Large intestine (tissue), 3 donors: ENCODE measurements at regions not wholly inside any gene's neighbourhood (a gene's known extent, or its start where the extent isn't known, plus 50 kb on each side); places are given as distances from the start of the nearest gene placed in this dataset.
"Not testable (repeated sequence)": the region's sequence is repeated elsewhere in the genome, so short reads cannot be mapped to it uniquely, and the experiment has no call there.

Experiments
- DNase-seq, 2 donors: peaks; one replicate each; pipeline versions ENCODE4 v3.0.0 to v3.0.0-alpha.2; 2013
- H3K27ac ChIP-seq: one replicate; pipeline ENCODE4 v1.5.1; 2013; ENCODE audit warnings: low read length
- H3K27me3 ChIP-seq: 2 replicates; pipeline ENCODE4 v1.6.1; 2013; ENCODE audit warnings: low read length; ENCODE audit not compliant: control insufficient read depth, insufficient read depth
- H3K36me3 ChIP-seq: 2 replicates; pipeline ENCODE4 v1.6.1; 2013; ENCODE audit warnings: low read length; ENCODE audit not compliant: control insufficient read depth, insufficient read depth
- H3K4me1 ChIP-seq: one replicate; pipeline ENCODE4 v1.6.1; 2013; ENCODE audit warnings: low read length; ENCODE audit not compliant: control insufficient read depth, insufficient read depth
- H3K4me3 ChIP-seq: one replicate; pipeline ENCODE4 v1.5.1; 2013; ENCODE audit warnings: low read length
- H3K9me3 ChIP-seq: one replicate; pipeline ENCODE4 v1.6.1; 2013; ENCODE audit warnings: mild to moderate bottlenecking, low read depth, low read length, moderate library complexity; ENCODE audit not compliant: control insufficient read depth
- WGBS: methylation state at CpG from one replicate; pipeline ENCODE4 v1.1.5; 2013; ENCODE audit warnings: low lambda C conversion rate; ENCODE audit not compliant: insufficient coverage; 5-methylcytosine and 5-hydroxymethylcytosine counted together

DNA sequence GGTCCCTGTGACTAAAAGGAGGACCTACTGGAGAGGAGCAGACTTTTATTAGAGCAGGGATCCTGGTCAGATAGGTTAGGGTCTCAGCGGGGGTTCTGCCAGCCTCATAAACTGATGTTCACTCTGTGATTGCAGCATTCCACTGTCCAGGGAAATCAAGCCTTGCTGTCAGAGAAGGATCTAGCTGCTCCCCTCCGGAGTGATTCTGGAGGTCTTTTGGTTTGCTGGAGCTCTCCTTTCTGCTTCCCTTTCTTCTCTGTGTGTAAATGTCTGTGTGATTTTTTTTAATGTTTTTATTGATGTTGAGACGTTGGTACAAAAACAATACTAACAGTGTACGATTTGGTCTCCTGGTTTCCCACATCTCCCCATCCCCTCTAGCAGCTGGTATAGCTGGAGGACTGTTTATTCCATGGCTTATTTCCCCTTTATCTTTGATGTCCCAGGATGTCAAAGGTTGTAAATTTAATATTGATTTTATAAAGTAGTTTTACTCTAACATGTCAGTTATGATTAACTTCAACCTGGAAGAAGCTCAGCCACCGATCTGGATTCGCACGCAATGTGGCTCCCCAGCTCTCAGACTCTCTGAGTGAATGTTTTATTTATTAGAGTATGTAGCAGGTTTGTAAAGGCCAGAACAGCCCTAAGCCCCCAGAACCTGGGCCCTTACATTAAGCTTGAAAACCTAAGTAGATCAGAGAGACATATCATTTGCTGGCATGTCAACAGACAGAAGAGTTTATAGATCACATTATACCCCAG is 202.3 kb upstream of the G2E3 start:
- no peak for DNase-seq
- no peak overlapping the region for H3K27ac ChIP-seq
- peaks cover 3% of the 10 kb centered on the region for H3K27me3 ChIP-seq
- no peaks in the 10 kb centered on the region for H3K36me3 ChIP-seq
- no peaks in the 10 kb centered on the region for H3K4me1 ChIP-seq
- no peaks in the 10 kb centered on the region for H3K9me3 ChIP-seq
- H3K4me3 ChIP-seq = no peak overlapping the region
- 100% methylated on average over 1 of the region's 7 CpGs for WGBS

DNA sequence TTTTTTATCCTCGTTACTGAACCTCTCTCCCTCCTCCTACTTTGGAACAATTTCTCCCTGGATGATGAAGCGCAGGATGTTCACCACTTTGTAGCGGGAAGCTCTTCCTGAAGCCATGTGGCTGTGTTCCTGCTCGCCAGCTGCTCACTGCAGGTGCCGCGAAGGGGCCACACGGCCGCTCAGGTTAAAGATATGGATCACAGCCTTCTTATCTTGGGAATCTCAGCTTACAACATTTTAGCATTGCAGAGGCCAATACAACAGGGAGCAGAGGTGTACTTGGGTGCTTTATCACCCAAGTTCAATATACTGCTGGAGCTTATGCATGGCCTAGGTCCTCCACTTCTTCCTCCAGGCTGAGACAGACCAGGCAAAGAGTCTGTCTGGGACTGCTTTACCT is 201.2 kb upstream of the G2E3 start:
- no peak for DNase-seq
- no CpG with 5 or more reads among the region's 8 CpGs for WGBS
- no peaks in the 10 kb centered on the region for H3K4me1 ChIP-seq
- no peaks in the 10 kb centered on the region for H3K36me3 ChIP-seq
- H3K9me3 ChIP-seq = no peaks in the 10 kb centered on the region
- H3K27me3 ChIP-seq = peaks cover 3% of the 10 kb centered on the region
- H3K27ac ChIP-seq = no peak overlapping the region
- no peak overlapping the region for H3K4me3 ChIP-seq

DNA sequence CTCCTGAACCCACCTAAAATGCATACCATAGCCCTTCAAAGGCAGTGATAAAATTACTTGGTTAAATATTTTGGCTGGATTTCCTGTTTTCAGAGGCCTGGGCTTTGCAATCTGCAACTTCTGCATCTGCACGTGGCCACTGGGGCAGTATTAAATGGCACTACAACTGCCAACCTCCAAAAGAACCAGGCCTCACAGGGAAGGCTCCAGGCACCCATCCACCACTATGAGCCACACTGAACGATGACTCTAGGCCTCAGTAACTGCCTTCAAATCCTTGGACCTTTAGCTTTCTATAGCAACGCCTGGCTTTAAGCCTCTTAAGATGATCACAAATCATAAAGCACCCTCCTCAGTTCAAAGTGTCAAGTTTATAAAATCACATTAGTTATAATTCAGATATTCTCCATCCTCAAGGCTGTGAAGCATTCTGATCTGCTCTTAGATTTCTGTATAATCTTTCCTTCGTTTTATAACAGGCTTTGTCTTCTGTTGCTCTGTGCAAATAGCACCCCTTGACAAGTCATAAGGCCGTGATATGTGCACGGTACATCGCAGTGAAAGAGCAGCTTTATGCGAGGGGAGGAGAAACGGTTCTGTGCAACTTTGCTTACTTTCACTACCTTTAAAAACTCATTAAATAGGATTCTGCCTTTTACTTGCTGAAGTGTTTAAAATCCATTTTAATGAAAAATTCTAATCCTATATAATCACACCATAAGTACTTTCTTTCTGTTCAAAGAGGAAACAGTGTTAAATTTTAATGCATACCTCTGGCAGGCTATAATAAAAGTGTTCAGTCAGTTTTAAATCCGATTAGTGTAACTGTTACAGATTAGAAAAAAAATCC is 196.4 kb upstream of the G2E3 start:
- WGBS = 57% methylated on average over 3 of the region's 10 CpGs
- Histone ChIP-seq H3K27ac (no peak overlapping the region), H3K9me3 (no peaks in the 10 kb centered on the region), H3K4me1 (no peaks in the 10 kb centered on the region), H3K4me3 (no peak overlapping the region), H3K27me3 (no peaks in the 10 kb centered on the region), H3K36me3 (no peaks in the 10 kb centered on the region)
- DNase-seq = no peak

DNA sequence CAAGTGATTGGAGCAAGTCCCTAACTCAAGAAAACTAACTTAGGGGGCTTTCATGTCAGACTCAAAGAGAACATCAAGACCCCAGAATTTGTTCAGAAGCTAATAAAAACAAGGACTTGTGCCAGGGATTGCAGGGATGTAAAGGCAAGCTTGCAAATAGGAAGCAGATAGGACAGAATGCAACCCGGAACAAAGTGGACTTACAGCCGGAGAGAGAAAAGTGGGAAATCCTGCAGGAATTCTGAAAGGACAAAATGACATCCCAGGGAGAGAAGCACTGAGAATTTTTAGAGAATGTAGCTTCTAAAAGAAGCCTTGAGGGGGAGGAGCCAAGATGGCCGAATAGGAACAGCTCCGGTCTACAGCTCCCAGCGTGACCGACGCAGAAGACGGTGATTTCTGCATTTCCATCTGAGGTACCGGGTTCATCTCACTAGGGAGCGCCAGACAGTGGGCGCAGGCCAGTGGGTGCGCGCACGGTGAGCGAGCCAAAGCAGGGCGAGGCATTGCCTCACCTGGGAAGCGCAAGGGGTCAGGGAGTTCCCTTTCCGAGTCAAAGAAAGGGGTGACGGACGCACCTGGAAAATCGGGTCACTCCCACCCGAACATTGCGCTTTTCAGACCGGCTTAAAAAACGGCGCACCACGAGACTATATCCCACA is 195.6 kb upstream of the G2E3 start:
- not testable (repeated sequence) for H3K27ac ChIP-seq, DNase-seq, H3K27me3 ChIP-seq, H3K9me3 ChIP-seq, H3K4me1 ChIP-seq, H3K4me3 ChIP-seq, H3K36me3 ChIP-seq
- WGBS = 90% methylated on average over 2 of the region's 27 CpGs

DNA sequence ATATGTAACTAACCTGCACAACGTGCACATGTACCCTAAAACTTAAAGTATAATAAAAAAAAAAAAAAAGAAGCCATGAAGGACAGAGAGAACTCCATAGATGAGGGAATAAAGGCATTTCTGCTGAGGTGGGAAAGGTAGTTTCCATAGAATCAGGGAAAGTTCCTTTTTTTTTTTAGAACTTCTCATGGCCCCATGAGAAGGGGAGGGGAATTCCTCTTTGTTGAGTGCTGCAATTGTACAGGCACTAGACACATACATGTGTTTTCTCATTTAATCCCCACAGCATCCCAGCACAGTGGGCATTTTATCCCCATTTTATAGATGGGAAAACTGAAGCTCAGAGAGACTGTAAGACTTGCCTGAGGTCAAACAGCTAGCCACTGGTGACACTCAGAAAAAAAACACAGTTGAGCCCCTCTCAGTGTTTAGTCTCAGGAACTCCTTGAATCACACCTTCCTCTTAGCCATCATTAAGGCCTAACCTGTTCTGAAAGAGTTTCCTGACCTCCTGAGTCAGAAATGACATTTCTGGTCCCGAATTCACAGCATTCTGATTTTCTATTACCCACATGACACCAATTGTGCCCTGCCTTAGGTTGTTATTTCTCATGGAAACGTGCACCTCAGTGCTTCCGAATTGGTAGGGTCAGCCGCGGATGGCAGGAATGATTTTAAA is 189.3 kb upstream of the G2E3 start:
- H3K9me3 ChIP-seq = no peaks in the 10 kb centered on the region
- H3K27ac ChIP-seq = no peak overlapping the region
- no peaks in the 10 kb centered on the region for H3K27me3 ChIP-seq
- H3K4me3 ChIP-seq = no peak overlapping the region
- 80% methylated on average over 1 of the region's 6 CpGs for WGBS
- DNase-seq = no peak
- no peaks in the 10 kb centered on the region for H3K4me1 ChIP-seq
- H3K36me3 ChIP-seq = no peaks in the 10 kb centered on the region

DNA sequence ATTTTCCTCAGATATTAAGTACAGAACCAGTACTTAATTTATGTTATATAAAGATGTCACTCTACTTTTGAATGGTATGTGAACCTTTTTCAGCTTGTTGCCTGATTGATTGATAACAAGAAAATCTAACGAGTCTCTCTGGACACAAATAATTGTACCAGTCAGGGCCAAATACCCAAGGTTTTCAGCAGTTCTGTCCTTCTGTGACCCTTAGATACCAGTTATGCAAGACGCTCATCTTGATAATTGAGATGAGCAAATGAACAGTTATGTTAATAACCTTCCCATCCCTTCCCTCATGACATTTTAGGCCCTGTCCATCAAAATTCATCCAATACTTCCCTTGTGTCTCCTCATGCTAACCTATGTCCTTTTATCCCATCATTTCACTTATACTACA is 185.9 kb upstream of the G2E3 start:
- Histone ChIP-seq H3K36me3 (no peaks in the 10 kb centered on the region), H3K4me1 (no peaks in the 10 kb centered on the region), H3K27me3 (no peaks in the 10 kb centered on the region), H3K4me3 (no peak overlapping the region), H3K9me3 (no peaks in the 10 kb centered on the region), H3K27ac (no peak overlapping the region)
- WGBS = no CpG with 5 or more reads among the region's 2 CpGs
- no peak for DNase-seq

DNA sequence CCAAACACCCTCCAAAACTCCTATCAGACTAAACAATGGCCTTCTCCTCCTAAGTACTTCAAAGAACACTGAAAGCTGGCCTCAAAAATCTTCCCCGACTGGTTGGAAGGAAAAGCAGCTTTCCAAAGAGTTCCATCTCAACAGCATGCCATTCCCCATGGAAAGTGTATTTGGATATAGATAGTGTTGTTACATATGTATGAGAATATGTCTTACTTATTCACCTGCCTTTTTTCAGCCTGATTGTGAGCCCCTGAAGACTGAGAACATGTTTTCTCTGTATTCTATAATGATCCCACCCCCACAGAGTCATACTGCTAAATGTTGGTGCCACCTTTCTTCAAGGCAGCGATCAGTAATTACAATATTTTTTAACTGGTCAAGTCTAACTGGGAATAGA is 185.4 kb upstream of the G2E3 start:
- no CpG with 5 or more reads among the region's 2 CpGs for whole genome bisulfite sequencing
- Histone ChIP-seq H3K36me3 (no peaks in the 10 kb centered on the region), H3K27me3 (no peaks in the 10 kb centered on the region), H3K4me3 (no peak overlapping the region), H3K27ac (no peak overlapping the region), H3K9me3 (no peaks in the 10 kb centered on the region), H3K4me1 (no peaks in the 10 kb centered on the region)
- no peak for DNase-seq

DNA sequence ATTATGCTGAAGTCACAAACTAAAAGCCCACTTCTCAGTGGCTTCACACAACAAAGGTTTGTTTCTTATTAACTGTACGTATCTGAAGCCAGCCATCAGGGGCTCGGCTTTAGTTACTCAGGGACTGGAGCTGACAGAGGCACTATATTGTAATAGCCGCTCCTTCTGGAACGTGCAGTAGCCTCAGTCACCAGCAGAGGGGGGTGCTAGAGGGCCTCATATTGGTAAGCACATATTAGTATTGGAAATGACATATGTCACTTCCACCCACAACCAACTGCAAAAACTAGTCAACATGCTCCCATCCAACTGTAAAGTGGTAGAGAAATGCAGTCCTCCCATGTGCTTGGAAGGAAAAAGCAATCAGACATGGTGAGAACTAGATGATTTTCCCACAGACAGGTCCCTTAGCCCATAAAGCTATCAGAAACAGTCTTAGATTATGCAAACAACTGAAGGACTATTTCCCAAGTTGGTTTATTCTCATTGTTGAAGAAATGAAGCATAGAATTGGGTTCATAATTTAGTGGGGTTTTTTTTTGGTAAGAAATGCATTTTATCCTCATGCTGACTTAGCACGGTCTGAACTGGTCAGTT is 183.6 kb upstream of the G2E3 start:
- Histone ChIP-seq H3K27ac (no peak overlapping the region), H3K4me1 (no peaks in the 10 kb centered on the region), H3K4me3 (no peak overlapping the region), H3K36me3 (no peaks in the 10 kb centered on the region), H3K27me3 (no peaks in the 10 kb centered on the region), H3K9me3 (no peaks in the 10 kb centered on the region)
- 67% methylated on average over 1 of the region's 5 CpGs for WGBS
- peak; percentile 11 to 17 for DNase-seq

DNA sequence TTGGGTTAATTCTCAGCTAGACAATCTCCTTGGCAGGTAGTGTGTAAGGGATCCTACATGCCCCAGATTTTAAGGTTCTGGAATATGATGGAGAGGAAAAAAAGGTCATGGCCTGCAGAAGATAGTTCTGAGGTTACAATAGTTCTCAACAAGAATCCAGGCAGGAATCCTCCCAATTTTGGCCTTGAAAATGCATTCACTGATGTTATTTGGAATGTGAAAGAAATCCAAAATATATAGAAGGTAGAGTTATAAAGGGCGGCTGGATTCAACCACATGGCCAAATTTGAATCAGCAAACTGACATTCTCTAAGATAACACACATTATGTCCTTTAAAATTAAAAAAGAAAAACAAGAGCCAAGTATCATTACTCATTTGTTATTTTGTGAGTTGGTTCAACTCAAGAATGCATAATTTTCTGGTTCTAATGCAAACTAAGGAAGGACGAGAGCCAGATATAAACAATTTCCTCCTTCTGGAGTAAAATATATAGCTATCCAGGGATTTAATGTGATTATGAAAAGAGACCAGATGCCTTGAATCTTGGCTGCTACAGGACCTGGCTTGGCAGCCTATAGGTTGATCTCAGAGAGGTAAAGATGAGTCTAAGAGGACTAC is 177.0 kb upstream of the G2E3 start:
- Histone ChIP-seq H3K4me3 (no peak overlapping the region), H3K27ac (no peak overlapping the region), H3K4me1 (no peaks in the 10 kb centered on the region), H3K27me3 (no peaks in the 10 kb centered on the region), H3K9me3 (no peaks in the 10 kb centered on the region), H3K36me3 (no peaks in the 10 kb centered on the region)
- no peak for DNase-seq
- no CpG with 5 or more reads among the region's 2 CpGs for WGBS
